GM12878 (cell line): ENCODE measurements at regions not wholly inside any gene's neighbourhood (a gene's known extent, or its start where the extent isn't known, plus 50 kb on each side); places are given as distances from the start of the nearest gene placed in this dataset.

Source experiments
- BACH1 ChIP-seq: fragments of 450-650 bp; IDR thresholded peaks from 2 replicates; pipeline ENCODE4 v1.6.1; 2017; ENCODE audit warnings: mild to moderate bottlenecking, borderline replicate concordance
- BRCA1 ChIP-seq: IDR thresholded peaks from 2 replicates; pipeline ENCODE4 v1.6.1; 2011; ENCODE audit warnings: low read depth, low read length, improper control_type of control experiment
- CEBPB ChIP-seq, 2 experiments: fragments of 150-350 bp in 1 of 2; IDR thresholded peaks; 2 replicates each; pipeline ENCODE4 v1.6.1; 2012 to 2014; ENCODE audit warnings: low read depth in 2 of 2, low read length in 2 of 2, borderline replicate concordance in 1 of 2, inconsistent platforms in 1 of 2
- CHD2 ChIP-seq: IDR thresholded peaks from 2 replicates; pipeline ENCODE4 v1.6.1; 2011; ENCODE audit warnings: low read depth, low read length, improper control_type of control experiment, borderline replicate concordance
- EED ChIP-seq: sonication (generic); IDR thresholded peaks from 2 replicates; pipeline ENCODE4 v1.6.1; 2016; ENCODE audit warnings: antibody characterized with exemption, low read depth
- EP300 ChIP-seq, 2 experiments: fragments of 150-350 bp in 1 of 2; IDR thresholded peaks; 2 replicates each; pipeline ENCODE4 v1.6.1; 2011 to 2012; ENCODE audit warnings: low read depth in 2 of 2, low read length in 2 of 2, borderline replicate concordance in 1 of 2, improper control_type of control experiment in 1 of 2, inconsistent platforms in 1 of 2; ENCODE audit not compliant: control insufficient read depth in 1 of 2
- EZH2 ChIP-seq: IDR thresholded peaks from 2 replicates; pipeline ENCODE4 v1.6.1; 2012; ENCODE audit warnings: low read depth, mild to moderate bottlenecking, control low read depth, inconsistent platforms, low read length, borderline replicate concordance; ENCODE audit not compliant: control insufficient read depth
- FOXM1 ChIP-seq: IDR thresholded peaks from 2 replicates; pipeline ENCODE4 v1.6.1; 2012; ENCODE audit warnings: low read depth, mild to moderate bottlenecking, inconsistent platforms, low read length, moderate library complexity
- GATAD2B ChIP-seq: fragments of 450-650 bp; conservative IDR thresholded peaks from 2 replicates; pipeline ENCODE4 v1.6.1; 2017; ENCODE audit warnings: low read depth, mild to moderate bottlenecking, moderate library complexity
- JUNB ChIP-seq: IDR thresholded peaks from 2 replicates; pipeline ENCODE4 v1.6.1; 2016; ENCODE audit warnings: antibody characterized with exemption, mild to moderate bottlenecking
- NFYA ChIP-seq: IDR thresholded peaks from 2 replicates; pipeline ENCODE4 v1.6.1; 2011; ENCODE audit warnings: low read depth, mild to moderate bottlenecking, low read length, improper control_type of control experiment, borderline replicate concordance
- NR2C1 ChIP-seq: fragments of 450-650 bp; IDR thresholded peaks from 2 replicates; pipeline ENCODE4 v1.6.1; 2017; ENCODE audit warnings: antibody characterized with exemption, mild to moderate bottlenecking, moderate library complexity
- NR2F1 ChIP-seq: fragments of 450-650 bp; conservative IDR thresholded peaks from 2 replicates; pipeline ENCODE4 v1.6.1; 2017; ENCODE audit warnings: mild to moderate bottlenecking
- PAX8 ChIP-seq: fragments of 450-650 bp; IDR thresholded peaks from 2 replicates; pipeline ENCODE4 v1.6.1; 2017; ENCODE audit warnings: mild to moderate bottlenecking, moderate library complexity
- PKNOX1 ChIP-seq: fragments of 450-650 bp; IDR thresholded peaks from 2 replicates; pipeline ENCODE4 v1.6.1; 2016; ENCODE audit warnings: mild to moderate bottlenecking
- RB1 ChIP-seq: fragments of 450-650 bp; formaldehyde crosslinking; IDR thresholded peaks from 2 replicates; pipeline ENCODE4 v1.6.1; 2017; ENCODE audit warnings: mild to moderate bottlenecking, borderline replicate concordance
- RFX5 ChIP-seq: IDR thresholded peaks from 2 replicates; pipeline ENCODE4 v1.6.1; 2011; ENCODE audit warnings: low read depth, low read length, improper control_type of control experiment
- RUNX3 ChIP-seq: IDR thresholded peaks from 2 replicates; pipeline ENCODE4 v1.6.1; 2012; ENCODE audit warnings: low read length, inconsistent platforms
- SMAD5 ChIP-seq: IDR thresholded peaks from 2 replicates; pipeline ENCODE4 v1.6.1; 2016; ENCODE audit warnings: antibody characterized with exemption, low read depth
- SMARCA5 ChIP-seq: fragments of 450-650 bp; IDR thresholded peaks from 2 replicates; pipeline ENCODE4 v1.6.1; 2017; ENCODE audit warnings: mild to moderate bottlenecking
- SPI1 ChIP-seq: IDR thresholded peaks from 2 replicates; pipeline ENCODE4 v1.6.1; 2011; ENCODE audit warnings: low read depth, mild to moderate bottlenecking, low read length, moderate library complexity, borderline replicate concordance; ENCODE audit not compliant: insufficient read depth
- STAT3 ChIP-seq: IDR thresholded peaks from 2 replicates; pipeline ENCODE4 v1.6.1; 2011; ENCODE audit warnings: low read depth, low read length, improper control_type of control experiment
- TAF1 ChIP-seq: IDR thresholded peaks from 2 replicates; pipeline ENCODE4 v1.6.1; 2011; ENCODE audit warnings: mild to moderate bottlenecking, low read depth, low read length, borderline replicate concordance
- YY1 ChIP-seq: IDR thresholded peaks from 2 replicates; pipeline ENCODE4 v1.6.1; 2011; ENCODE audit warnings: low read depth, mild to moderate bottlenecking, low read length
- ZNF274 ChIP-seq: IDR thresholded peaks from one replicate; pipeline ENCODE4 v1.8.0; 2011; ENCODE audit not compliant: insufficient read length, insufficient read depth
- TF ChIP-seq, protein P1 (sequence below): fragments of 450-650 bp; IDR thresholded peaks from 2 replicates; pipeline ENCODE4 v1.6.1; 2016; ENCODE audit warnings: mild to moderate bottlenecking

DNA sequence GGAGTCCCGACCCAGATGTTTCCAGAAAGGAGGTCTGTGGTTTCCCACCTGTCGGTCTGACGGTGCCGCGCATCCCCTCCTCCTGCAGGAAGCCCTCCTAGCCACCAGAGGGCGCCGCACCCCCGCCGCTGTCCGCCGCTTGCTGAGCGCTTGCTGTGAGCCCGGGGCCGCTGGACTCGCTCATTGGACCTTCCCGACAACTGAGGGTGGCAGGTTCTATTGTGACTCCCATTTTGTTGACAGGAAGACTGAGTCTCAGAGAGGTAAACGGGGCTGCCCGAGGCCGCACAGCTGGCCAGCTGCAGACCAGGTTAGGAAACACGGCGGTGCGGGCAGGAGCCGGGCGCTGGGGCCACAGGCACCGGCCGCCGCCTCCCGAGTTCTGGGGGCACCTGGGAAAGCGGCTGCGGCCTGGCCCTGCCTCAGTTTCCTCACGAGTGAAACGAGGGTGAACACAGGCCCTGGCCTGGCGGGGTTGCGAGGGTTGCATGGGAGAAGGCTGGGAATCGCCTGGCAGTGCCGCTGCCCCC lies 191.1 kb upstream of the CIBAR2 start (continued):
- TF ChIP-seq EED (no peak), NR2C1 (no peak), NR2F1 (no peak; the same call in 1 of the 2 replicates), BACH1 (no peak), BRCA1 (no peak), PAX8 (no peak), SPI1 (no peak), PKNOX1 (peak; percentile 44; the same call in 1 of the 2 replicates), CEBPB (IDR thresholded peaks at IDR 0.05; ENCODE audit: borderline replicate concordance in 1 of 2, low read depth in 2 of 2, low read length in 2 of 2) (no peak), YY1 (0 out of 2 replicates have a peak, but pooled peaks have one; percentile 39), RUNX3 (0 out of 2 replicates have a peak, but pooled peaks have one; percentile 28), RFX5 (no peak), CHD2 (no peak), NFYA (no peak), ZNF274 (no peak), GATAD2B (no peak), JUNB (no peak), RB1 (peak; percentile 68; the same call in 1 of the 2 replicates), EP300 (IDR thresholded peaks at IDR 0.05; ENCODE audit: borderline replicate concordance in 1 of 2, control insufficient read depth in 1 of 2, low read depth in 2 of 2, low read length in 2 of 2) (no peak), SMAD5 (no peak), FOXM1 (no peak), SMARCA5 (peak; percentile 82; the same call in 1 of the 2 replicates), STAT3 (no peak), EZH2 (no peak), TAF1 (no peak)
- TF ChIP-seq, protein P1, sequence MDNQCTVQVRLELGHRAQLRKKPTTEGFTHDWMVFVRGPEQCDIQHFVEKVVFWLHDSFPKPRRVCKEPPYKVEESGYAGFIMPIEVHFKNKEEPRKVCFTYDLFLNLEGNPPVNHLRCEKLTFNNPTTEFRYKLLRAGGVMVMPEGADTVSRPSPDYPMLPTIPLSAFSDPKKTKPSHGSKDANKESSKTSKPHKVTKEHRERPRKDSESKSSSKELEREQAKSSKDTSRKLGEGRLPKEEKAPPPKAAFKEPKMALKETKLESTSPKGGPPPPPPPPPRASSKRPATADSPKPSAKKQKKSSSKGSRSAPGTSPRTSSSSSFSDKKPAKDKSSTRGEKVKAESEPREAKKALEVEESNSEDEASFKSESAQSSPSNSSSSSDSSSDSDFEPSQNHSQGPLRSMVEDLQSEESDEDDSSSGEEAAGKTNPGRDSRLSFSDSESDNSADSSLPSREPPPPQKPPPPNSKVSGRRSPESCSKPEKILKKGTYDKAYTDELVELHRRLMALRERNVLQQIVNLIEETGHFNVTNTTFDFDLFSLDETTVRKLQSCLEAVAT = no peak
